ENCODE measurements at regions not wholly inside any gene's neighbourhood (a gene's known extent, or its start where the extent isn't known, plus 50 kb on each side); places are given as distances from the start of the nearest gene placed in this dataset.

DNA sequence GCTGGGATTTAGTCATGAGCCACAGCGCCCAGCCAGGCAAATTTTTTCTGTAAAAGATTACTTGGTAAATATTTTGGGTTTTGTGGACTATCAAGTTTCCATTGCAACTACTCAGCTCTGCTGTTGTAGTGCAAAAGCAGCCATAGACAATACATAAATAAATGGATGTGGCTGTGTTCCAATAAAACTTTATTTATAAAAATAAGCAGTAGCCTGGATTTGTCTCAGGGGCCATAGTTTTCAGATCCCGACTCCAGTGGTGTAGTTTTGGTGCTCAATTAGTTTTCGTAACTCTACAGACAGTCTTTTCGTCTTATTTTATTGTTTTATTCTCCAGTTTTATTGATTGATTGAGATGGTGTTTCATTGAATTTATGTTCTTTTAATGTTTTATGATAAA lies 80.1 kb upstream of the IVNS1ABP start:
- Histone ChIP-seq H3K36me3 (replicated peaks; ENCODE audit: insufficient read depth, low read length) (no peaks in the 10 kb centered on the region), H3K9me3 (replicated peaks; ENCODE audit: insufficient read depth, low read length) (no peaks in the 10 kb centered on the region), H3K79me2 (ENCODE audit: low read length) (no peaks in the 10 kb centered on the region), H2AFZ (ENCODE audit: low read length) (no peak overlapping the region), H3F3A (ENCODE audit: insufficient read depth, low read length) (no peaks in the 10 kb centered on the region), H4K20me1 (ENCODE audit: insufficient read depth, low read length) (no peaks in the 10 kb centered on the region), H3K4me3 (ENCODE audit: low read length) (no peak overlapping the region), H3K27ac (ENCODE audit: low read length) (no peak overlapping the region), H3K9ac (ENCODE audit: low read length) (no peak overlapping the region), H3K4me2 (ENCODE audit: low read depth, low read length) (no peak overlapping the region), H3K4me1 (ENCODE audit: low read length) (0 out of 2 replicates have a peak, but pooled peaks cover 4% of the 10 kb centered on the region), H3K9me2 (replicated peaks; ENCODE audit: insufficient read depth, low read length) (no peaks in the 10 kb centered on the region), H3K27me3 (replicated peaks; ENCODE audit: insufficient read depth, low read length) (no peaks in the 10 kb centered on the region)
- DNase-seq = no peak
- TF ChIP-seq EZH2 (optimal IDR thresholded peaks at IDR 0.05; ENCODE audit: low read depth, low read length) (no peak), EZH2phosphoT487 (IDR thresholded peaks at IDR 0.05; ENCODE audit: low read length) (no peak)
- TF ChIP-seq, protein P1, sequence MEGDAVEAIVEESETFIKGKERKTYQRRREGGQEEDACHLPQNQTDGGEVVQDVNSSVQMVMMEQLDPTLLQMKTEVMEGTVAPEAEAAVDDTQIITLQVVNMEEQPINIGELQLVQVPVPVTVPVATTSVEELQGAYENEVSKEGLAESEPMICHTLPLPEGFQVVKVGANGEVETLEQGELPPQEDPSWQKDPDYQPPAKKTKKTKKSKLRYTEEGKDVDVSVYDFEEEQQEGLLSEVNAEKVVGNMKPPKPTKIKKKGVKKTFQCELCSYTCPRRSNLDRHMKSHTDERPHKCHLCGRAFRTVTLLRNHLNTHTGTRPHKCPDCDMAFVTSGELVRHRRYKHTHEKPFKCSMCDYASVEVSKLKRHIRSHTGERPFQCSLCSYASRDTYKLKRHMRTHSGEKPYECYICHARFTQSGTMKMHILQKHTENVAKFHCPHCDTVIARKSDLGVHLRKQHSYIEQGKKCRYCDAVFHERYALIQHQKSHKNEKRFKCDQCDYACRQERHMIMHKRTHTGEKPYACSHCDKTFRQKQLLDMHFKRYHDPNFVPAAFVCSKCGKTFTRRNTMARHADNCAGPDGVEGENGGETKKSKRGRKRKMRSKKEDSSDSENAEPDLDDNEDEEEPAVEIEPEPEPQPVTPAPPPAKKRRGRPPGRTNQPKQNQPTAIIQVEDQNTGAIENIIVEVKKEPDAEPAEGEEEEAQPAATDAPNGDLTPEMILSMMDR (IDR thresholded peaks at IDR 0.05; ENCODE audit: low read length) = no peak

DNA sequence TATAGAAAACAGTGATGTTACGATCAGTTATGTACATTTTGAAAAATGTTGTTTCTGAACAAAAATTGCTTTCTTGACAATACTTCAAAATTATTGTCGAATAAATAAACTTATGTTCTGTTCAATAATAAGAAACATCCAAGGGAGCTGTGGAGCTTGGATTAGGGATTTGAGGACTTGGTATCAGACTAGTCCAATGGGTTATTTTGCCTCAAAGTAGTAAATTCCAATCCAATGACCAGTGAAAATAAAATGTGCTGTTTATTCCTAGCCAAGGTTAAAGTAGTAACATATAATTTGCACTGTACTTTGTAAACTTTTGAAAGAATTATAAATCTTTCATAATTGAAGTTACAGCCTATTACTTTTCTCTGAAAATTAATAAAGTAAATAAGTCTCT lies 79.1 kb upstream of the IVNS1ABP start:
- Histone ChIP-seq H3K36me3 (replicated peaks; ENCODE audit: insufficient read depth, low read length) (no peaks in the 10 kb centered on the region), H3K4me2 (ENCODE audit: low read depth, low read length) (no peak overlapping the region), H3K4me3 (ENCODE audit: low read length) (no peak overlapping the region), H3K9me3 (replicated peaks; ENCODE audit: insufficient read depth, low read length) (no peaks in the 10 kb centered on the region), H3K79me2 (ENCODE audit: low read length) (no peaks in the 10 kb centered on the region), H3K9ac (ENCODE audit: low read length) (no peak overlapping the region), H2AFZ (ENCODE audit: low read length) (no peak overlapping the region), H3F3A (ENCODE audit: insufficient read depth, low read length) (no peaks in the 10 kb centered on the region), H3K9me2 (replicated peaks; ENCODE audit: insufficient read depth, low read length) (no peaks in the 10 kb centered on the region), H3K4me1 (ENCODE audit: low read length) (0 out of 2 replicates have a peak, but pooled peaks cover 4% of the 10 kb centered on the region), H3K27me3 (replicated peaks; ENCODE audit: insufficient read depth, low read length) (no peaks in the 10 kb centered on the region), H4K20me1 (ENCODE audit: insufficient read depth, low read length) (no peaks in the 10 kb centered on the region), H3K27ac (ENCODE audit: low read length) (no peak overlapping the region)
- DNase-seq = no peak
- TF ChIP-seq, protein P1 (IDR thresholded peaks at IDR 0.05; ENCODE audit: low read length) = no peak
- no peak for TF ChIP-seq EZH2 (optimal IDR thresholded peaks at IDR 0.05; ENCODE audit: low read depth, low read length)
- no peak for TF ChIP-seq EZH2phosphoT487 (IDR thresholded peaks at IDR 0.05; ENCODE audit: low read length)

DNA sequence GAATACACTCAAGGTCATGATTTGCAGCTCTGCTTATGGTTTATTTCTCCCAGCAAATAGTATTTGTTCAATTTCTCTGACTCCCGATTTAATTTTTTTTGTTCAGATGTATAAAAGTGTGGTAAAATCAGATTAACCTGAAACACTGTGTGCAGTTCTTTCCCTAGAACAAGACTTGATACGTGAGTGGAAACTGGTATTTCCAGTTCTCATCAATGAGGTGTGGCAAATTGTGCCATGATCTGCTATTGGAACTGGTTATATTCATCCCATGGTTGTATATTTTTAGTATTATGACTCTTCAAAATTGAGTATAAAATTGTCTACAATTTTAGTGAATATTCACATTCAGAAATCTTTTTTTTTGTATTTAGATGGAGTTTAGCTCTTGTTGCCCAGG lies 76.8 kb upstream of the IVNS1ABP start:
- Histone ChIP-seq H3K4me3 (ENCODE audit: low read length) (no peak overlapping the region), H3K79me2 (ENCODE audit: low read length) (no peaks in the 10 kb centered on the region), H3K36me3 (replicated peaks; ENCODE audit: insufficient read depth, low read length) (no peaks in the 10 kb centered on the region), H3K4me1 (ENCODE audit: low read length) (0 out of 2 replicates have a peak, but pooled peaks cover 4% of the 10 kb centered on the region), H3F3A (ENCODE audit: insufficient read depth, low read length) (no peaks in the 10 kb centered on the region), H3K27me3 (replicated peaks; ENCODE audit: insufficient read depth, low read length) (no peaks in the 10 kb centered on the region), H3K27ac (ENCODE audit: low read length) (no peak overlapping the region), H3K9ac (ENCODE audit: low read length) (no peak overlapping the region), H4K20me1 (ENCODE audit: insufficient read depth, low read length) (no peaks in the 10 kb centered on the region), H3K4me2 (ENCODE audit: low read depth, low read length) (no peak overlapping the region), H3K9me3 (replicated peaks; ENCODE audit: insufficient read depth, low read length) (no peaks in the 10 kb centered on the region), H2AFZ (ENCODE audit: low read length) (no peak overlapping the region), H3K9me2 (replicated peaks; ENCODE audit: insufficient read depth, low read length) (no peaks in the 10 kb centered on the region)
- no peak for TF ChIP-seq EZH2phosphoT487 (IDR thresholded peaks at IDR 0.05; ENCODE audit: low read length)
- TF ChIP-seq EZH2 (optimal IDR thresholded peaks at IDR 0.05; ENCODE audit: low read depth, low read length) = no peak
- TF ChIP-seq, protein P1 (IDR thresholded peaks at IDR 0.05; ENCODE audit: low read length) = no peak
- DNase-seq = no peak
